Stimulated activated naive CD4-positive, alpha-beta T cell (primary cell): ENCODE measurements at regions not wholly inside any gene's neighbourhood (a gene's known extent, or its start where the extent isn't known, plus 50 kb on each side); places are given as distances from the start of the nearest gene placed in this dataset.

ENCODE experiments used
- DNase-seq, 6 experiments: peaks; one replicate each; lab custom pipeline; 2025; lab: John Stamatoyannopoulos, UW

DNA sequence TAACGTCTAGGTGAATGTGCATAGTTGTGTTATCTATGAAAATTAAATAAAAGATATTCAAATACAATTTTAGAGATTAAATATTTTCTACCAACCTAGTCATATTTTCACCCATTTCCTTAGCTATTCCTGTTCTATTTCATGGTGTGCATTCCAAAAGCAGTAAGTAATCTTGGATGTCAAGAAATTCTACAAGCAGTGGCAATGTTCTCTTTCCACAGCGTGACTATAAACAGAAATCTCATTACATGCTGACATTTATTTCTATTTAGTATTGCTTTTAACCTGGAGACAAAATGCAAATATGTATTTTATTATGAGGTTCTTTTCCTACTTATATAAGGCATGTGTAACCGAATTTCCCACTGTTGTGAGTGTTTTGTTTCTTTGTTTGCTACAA, 510.0 kb downstream of the ACTL7B start:
- no peak for DNase-seq

DNA sequence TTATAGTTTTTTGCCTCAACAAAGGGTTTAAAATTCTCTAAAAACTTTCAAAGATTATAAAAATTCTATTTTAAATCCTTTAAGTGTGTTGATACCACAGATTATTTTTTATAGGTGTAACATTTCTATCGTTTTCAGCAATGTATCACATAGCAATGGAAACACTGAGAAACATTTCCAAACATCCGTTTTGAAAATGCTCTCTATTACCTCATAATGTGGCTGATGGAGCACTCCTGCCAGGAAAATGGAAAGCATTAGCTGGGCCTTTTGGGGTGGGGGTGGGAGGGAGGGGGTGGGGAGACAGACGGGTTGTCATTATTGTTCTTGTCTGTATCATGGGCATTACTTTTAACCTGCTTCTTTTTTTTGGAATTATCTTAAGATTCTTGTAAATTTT, 516.5 kb downstream of the ACTL7B start:
- DNase-seq: no peak

DNA sequence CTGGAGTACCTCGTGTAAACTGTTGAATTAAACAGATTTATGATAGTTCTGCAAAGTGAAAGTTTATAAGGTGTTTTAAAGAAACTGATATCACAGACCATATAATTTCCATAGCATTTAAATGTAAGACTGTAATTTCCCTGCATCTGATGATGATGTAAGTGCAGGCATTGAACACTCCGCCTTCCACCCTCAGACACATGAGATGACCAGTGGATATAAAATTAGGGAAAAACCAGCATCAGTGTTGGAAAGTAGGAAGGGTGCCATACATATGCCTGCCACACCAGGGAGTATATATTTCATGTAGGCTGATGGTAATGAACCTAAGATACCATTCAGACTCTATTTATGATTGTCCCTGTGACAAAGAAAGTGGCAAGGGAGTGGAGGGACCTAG, 519.2 kb downstream of the ACTL7B start:
- DNase-seq: no peak

- DNase-seq: no peak
Observed at GRCh38 chr9:108333530-108333983, 522.2 kb downstream of the ACTL7B start.

GRCh38 chr9:108331596-108331995, 524.2 kb downstream of the ACTL7B start:
- no peak for DNase-seq

DNA sequence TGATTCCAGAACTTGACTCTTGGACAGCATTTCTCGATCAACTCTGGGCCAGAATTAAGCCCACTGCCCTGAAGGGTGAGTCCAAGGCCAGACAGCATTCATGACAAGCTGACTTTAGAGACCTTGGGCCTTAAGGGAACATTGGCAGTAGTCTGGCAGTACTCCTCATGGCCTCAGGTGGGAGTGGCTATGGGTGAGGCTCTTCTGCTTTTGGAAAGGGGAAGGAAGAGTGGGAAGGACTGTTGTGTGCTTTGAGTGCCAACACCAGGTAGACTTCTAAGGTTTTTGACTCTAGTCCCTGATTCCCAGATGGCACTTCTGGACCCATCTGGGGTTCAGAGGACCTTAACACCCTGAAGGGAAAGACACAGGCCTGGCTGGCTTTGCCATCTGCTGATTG, 530.4 kb downstream of the ACTL7B start:
- no peak for DNase-seq

- no peak for DNase-seq
Observed at GRCh38 chr9:108323615-108324014, 532.2 kb downstream of the ACTL7B start.

DNA sequence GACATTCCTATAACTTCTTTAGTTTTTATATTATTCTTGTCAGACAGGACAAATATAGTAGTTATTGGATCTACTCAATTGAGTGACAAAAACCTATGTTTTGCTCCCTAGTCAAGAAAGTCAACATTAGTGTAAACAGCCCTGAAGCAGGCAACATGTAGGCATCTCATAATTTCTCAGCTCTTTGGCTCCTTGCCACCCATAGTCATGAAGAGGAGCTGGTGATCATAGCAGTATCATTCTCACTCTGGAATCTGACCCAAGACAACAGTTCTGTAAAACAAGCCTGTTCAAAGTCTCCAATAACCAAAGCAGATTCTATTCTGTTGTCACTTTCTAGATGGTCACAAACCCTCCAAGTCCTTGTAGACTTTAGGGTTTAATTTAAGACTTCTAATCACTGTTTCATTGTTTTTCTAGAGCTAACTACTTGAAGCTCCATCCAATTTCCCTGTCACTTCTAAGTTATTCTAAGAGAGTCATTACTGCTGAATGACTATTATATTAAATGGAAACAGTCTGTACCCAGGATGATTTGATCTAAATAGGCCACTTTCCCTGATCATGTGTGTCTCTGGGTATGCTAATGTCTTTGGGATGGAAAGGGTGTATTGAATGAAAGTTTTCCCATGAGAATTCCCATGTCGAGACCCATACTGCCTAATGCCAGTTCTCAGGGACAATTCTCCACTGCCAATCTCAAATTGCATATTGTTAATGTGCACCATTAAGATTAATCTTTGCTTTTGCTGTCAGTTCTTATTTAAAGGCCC, 533.3 kb downstream of the ACTL7B start:
- no peak for DNase-seq

- DNase-seq: no peak
Observed at GRCh38 chr9:108316630-108317029, 539.2 kb downstream of the ACTL7B start.

DNA sequence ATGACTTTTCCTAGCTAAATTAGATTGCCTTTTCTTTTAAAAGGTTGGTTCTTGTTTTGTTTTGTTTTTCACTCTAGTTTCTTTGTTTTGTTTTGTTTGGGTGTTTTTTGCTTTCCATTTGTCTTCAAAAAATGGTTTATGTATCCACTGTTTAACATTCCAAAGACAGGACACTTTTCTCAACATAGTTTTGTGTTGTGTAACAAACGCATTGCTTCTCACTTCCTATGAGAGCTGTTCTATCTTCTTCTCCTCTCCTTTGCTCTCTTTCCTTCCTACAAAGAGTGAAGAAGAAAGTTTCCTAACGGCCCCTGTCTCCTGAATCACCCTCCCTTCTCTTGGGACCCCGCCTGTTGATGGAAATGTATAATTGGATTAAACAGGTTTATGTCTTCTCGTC, 539.7 kb downstream of the ACTL7B start:
- DNase-seq: no peak

- DNase-seq: no peak
Observed at GRCh38 chr9:108311745-108312144, 544.0 kb downstream of the ACTL7B start.

DNA sequence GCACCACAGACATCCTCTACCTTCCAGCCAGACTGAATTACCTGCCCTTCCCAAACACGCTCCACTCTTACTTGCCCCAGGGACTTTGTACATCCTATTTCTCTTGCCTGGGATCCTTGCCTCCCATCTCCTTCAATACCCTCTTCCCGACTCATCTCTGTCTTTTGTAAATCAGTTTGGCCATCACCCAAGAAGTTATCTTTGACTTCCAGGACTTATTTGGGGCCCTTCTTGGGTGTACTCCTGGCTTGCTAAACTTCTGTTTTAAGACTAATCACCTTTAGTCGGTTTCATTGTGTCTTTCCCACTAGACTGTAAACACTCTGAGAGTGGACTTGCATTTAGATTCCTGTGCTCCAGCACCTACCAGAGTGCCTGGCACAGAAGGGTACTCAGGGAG, 545.6 kb downstream of the ACTL7B start:
- no peak for DNase-seq

GRCh38 chr9:108300306-108301287, 555.2 kb downstream of the ACTL7B start:
- DNase-seq: no peak

- DNase-seq: no peak
Observed at GRCh38 chr9:108297073-108297472, 558.7 kb downstream of the ACTL7B start.

- DNase-seq: no peak
Observed at GRCh38 chr9:108296056-108296455, 559.7 kb downstream of the ACTL7B start.

- no peak for DNase-seq
Observed at GRCh38 chr9:108291586-108291932, 564.2 kb downstream of the ACTL7B start.

DNA sequence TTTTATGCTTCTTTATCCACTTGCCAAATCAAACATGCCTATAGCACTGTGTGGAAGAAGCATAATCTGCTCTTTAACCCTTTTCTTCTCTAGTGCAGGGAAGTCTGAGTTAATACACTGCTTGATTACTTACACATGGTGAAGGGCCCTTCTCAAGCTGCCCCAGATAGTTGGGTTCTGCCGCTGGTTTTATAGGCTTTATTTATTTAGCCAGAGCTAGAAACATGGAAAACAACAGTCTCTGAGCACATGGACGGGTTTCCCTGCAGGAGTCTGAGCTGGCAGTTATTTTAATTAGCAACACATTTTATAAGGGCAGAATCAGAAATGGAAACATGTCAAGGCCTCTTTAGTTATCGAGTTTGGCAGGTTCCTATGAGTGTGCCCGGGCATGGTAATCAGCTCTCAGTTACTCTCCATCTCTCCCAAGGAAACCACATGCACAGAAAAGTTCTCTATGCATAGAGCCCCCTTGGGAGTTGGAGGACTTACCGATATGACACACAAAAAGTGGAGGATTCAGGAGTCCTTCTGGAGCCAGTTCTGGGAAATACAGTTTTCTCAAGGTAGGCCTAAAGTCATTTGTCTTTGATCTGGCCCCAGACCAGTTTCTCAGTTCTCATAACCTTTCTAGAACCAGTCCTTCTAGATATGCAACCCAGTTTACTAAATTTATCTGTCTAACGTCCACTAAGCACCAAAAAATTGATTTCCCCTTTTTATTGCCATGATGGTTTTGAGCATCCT, 564.8 kb downstream of the ACTL7B start:
- DNase-seq: no peak

- no peak for DNase-seq
Observed at GRCh38 chr9:108286638-108287206, 569.1 kb downstream of the ACTL7B start.

DNA sequence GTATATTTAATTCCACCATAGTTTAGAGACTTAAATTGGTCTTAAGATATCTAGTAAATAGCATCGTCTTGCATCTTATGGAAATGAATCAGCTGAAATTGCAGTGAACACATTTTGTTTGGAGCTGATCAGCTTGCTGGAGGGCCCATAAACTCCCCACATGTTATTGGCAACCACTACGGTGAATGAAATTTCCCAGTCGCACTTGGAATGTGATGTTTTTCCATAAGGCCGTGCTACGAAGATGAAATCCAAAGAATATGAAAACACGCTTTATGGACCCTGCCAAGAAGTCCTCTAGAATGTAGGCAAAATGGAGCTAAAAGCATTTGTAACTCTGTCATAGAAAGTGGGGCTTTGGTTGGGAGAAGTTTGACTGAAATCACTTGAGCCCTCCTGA, 572.1 kb downstream of the ACTL7B start:
- DNase-seq: no peak

- DNase-seq: no peak
Observed at GRCh38 chr9:108282872-108283271, 572.9 kb downstream of the ACTL7B start.

GRCh38 chr9:108281696-108282095, 574.1 kb downstream of the ACTL7B start:
- DNase-seq: no peak

DNA sequence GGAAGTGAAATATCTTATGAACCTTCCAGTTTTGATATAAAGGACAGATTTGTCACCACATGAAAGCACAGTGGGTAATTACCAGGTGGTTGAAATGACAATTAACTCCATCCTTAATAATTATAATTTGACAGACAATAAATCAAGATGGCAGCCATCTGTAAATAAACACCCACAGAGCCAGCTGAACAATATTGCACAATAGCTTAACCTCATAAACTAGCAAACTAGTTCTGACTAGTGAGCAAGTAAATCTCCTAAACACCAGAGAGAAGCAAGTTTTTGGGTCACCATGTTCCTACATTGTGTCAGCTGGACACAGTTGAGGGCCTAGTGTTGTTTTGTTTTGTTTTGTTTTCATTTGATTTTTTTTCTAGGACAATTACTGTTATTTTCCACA, 577.4 kb downstream of the ACTL7B start:
- no peak for DNase-seq
